ENCODE measurements at regions not wholly inside any gene's neighbourhood (a gene's known extent, or its start where the extent isn't known, plus 50 kb on each side); places are given as distances from the start of the nearest gene placed in this dataset.

DNA sequence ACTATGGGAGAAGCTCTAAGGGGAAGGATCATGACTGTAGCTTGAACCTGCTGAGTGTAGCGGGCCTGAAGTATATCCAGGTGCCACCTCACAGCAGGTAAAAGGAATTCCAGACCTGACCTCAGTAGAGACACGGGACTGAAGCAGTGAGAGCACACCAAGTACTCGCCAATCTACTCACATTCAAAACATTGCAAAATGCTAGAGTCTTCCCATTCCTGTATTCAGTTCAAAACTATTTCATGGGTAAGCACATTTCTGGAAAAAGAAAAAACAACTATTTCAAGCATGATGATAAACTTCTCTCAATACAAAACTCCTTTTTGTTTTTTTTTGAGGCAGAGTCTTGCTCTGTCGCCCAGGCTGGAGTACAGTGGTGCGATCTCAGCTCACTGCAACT, 121.9 kb upstream of the AUTS2 start:
- Histone ChIP-seq H3K9me3 (ENCODE audit: control insufficient read depth, insufficient read depth, low read depth, low read length) (no peaks in the 10 kb centered on the region), H3K27ac (ENCODE audit: extremely low read depth, low read depth, low read length) (no peak overlapping the region), H3K4me1 (ENCODE audit: control insufficient read depth, insufficient read depth, low read length) (no peaks in the 10 kb centered on the region), H3K36me3 (ENCODE audit: control insufficient read depth in 2 of 2, insufficient read depth in 1 of 2, low read length in 2 of 2) (no peaks in the 10 kb centered on the region), H3K4me3 (ENCODE audit: low read depth, low read length) (no peak overlapping the region)
- POLR2A ChIA-PET = interaction anchor here (0.5 kb wide), 1 partner anchor 72 kb away, joined by 4 read pairs; no protein-coding TSS in a partner anchor
- CTCF ChIA-PET = no interaction called here
- TF ChIP-seq ZNF48 (tag by site-specific recombination; IDR thresholded peaks at IDR 0.05) (no peak), ZNF404 (tag by site-specific recombination; IDR thresholded peaks at IDR 0.05) (no peak), ZNF660 (tag by site-specific recombination; IDR thresholded peaks at IDR 0.05) (no peak), ZNF2 (tag by site-specific recombination; IDR thresholded peaks at IDR 0.05) (no peak), ZNF223 (tag by site-specific recombination; IDR thresholded peaks at IDR 0.05) (no peak), ZNF664 (tag by site-specific recombination; IDR thresholded peaks at IDR 0.05) (no peak), ZNF10 (tag by site-specific recombination; IDR thresholded peaks at IDR 0.05) (no peak), ZNF133 (tag by site-specific recombination; IDR thresholded peaks at IDR 0.05) (no peak), ZNF596 (tag by site-specific recombination; IDR thresholded peaks at IDR 0.05) (no peak), HOXA7 (CRISPR knock-in tag; IDR thresholded peaks at IDR 0.05; ENCODE audit: borderline replicate concordance) (no peak), ZNF768 (tag by site-specific recombination; IDR thresholded peaks at IDR 0.05) (no peak), ZNF341 (tag by site-specific recombination; IDR thresholded peaks at IDR 0.05; ENCODE audit: low read depth) (no peak), SP2 (tag by site-specific recombination; IDR thresholded peaks at IDR 0.05) (no peak), ZFHX2 (tag by site-specific recombination; conservative IDR thresholded peaks at IDR 0.05) (no peak), SALL2 (tag by site-specific recombination; IDR thresholded peaks at IDR 0.05; ENCODE audit: borderline replicate concordance) (no peak)
- TF ChIP-seq, protein P1, sequence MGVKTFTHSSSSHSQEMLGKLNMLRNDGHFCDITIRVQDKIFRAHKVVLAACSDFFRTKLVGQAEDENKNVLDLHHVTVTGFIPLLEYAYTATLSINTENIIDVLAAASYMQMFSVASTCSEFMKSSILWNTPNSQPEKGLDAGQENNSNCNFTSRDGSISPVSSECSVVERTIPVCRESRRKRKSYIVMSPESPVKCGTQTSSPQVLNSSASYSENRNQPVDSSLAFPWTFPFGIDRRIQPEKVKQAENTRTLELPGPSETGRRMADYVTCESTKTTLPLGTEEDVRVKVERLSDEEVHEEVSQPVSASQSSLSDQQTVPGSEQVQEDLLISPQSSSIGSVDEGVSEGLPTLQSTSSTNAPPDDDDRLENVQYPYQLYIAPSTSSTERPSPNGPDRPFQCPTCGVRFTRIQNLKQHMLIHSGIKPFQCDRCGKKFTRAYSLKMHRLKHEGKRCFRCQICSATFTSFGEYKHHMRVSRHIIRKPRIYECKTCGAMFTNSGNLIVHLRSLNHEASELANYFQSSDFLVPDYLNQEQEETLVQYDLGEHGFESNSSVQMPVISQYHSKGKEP (tag by site-specific recombination; IDR thresholded peaks at IDR 0.05) = no peak
- TF ChIP-seq, protein P2, sequence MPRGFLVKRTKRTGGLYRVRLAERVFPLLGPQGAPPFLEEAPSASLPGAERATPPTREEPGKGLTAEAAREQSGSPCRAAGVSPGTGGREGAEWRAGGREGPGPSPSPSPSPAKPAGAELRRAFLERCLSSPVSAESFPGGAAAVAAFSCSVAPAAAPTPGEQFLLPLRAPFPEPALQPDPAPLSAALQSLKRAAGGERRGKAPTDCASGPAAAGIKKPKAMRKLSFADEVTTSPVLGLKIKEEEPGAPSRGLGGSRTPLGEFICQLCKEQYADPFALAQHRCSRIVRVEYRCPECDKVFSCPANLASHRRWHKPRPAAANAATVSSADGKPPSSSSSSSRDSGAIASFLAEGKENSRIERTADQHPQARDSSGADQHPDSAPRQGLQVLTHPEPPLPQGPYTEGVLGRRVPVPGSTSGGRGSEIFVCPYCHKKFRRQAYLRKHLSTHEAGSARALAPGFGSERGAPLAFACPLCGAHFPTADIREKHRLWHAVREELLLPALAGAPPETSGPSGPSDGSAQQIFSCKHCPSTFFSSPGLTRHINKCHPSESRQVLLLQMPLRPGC (tag by site-specific recombination; IDR thresholded peaks at IDR 0.05) = no peak
- TF ChIP-seq, protein P3, sequence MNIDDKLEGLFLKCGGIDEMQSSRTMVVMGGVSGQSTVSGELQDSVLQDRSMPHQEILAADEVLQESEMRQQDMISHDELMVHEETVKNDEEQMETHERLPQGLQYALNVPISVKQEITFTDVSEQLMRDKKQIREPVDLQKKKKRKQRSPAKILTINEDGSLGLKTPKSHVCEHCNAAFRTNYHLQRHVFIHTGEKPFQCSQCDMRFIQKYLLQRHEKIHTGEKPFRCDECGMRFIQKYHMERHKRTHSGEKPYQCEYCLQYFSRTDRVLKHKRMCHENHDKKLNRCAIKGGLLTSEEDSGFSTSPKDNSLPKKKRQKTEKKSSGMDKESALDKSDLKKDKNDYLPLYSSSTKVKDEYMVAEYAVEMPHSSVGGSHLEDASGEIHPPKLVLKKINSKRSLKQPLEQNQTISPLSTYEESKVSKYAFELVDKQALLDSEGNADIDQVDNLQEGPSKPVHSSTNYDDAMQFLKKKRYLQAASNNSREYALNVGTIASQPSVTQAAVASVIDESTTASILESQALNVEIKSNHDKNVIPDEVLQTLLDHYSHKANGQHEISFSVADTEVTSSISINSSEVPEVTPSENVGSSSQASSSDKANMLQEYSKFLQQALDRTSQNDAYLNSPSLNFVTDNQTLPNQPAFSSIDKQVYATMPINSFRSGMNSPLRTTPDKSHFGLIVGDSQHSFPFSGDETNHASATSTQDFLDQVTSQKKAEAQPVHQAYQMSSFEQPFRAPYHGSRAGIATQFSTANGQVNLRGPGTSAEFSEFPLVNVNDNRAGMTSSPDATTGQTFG (tag by site-specific recombination; IDR thresholded peaks at IDR 0.05; ENCODE audit: borderline replicate concordance) = no peak

DNA sequence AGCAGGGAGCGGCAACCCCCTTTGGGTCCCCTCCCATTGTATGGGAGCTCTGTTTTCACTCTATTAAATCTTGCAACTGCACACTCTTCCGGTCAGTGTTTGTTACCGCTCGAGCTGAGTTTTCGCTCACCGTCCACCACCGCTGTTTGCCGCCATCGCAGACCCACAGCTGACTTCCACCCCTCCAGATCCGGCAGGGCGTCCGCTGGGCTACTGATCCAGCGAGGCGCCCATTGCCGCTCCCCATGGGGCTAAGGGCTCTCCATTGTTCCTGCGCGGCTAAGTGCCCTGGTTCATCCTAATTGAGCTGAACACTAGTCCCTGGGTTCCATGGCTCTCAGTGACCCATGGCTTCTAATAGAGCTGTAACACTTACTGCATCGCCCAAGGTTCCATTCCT, 115.6 kb upstream of the AUTS2 start:
- Histone ChIP-seq H3K9me3 (ENCODE audit: control insufficient read depth, insufficient read depth, low read depth, low read length) (no peaks in the 10 kb centered on the region), H3K36me3 (ENCODE audit: control insufficient read depth in 2 of 2, insufficient read depth in 1 of 2, low read length in 2 of 2) (no peaks in the 10 kb centered on the region), H3K27ac (ENCODE audit: extremely low read depth, low read depth, low read length) (no peak overlapping the region), H3K4me1 (ENCODE audit: control insufficient read depth, insufficient read depth, low read length) (no peaks in the 10 kb centered on the region), H3K4me3 (ENCODE audit: low read depth, low read length) (no peak overlapping the region)
- POLR2A ChIA-PET = no interaction called here
- CTCF ChIA-PET = no interaction called here
- TF ChIP-seq SP3 (tag by site-specific recombination; IDR thresholded peaks at IDR 0.05) (no peak), ZNF140 (tag by site-specific recombination; IDR thresholded peaks at IDR 0.05) (no peak), KLF16 (tag by site-specific recombination; IDR thresholded peaks at IDR 0.05) (no peak), ZNF513 (tag by site-specific recombination; IDR thresholded peaks at IDR 0.05) (no peak), ZBTB7A (tag by site-specific recombination; IDR thresholded peaks at IDR 0.05; ENCODE audit: low read depth) (no peak), ZNF629 (tag by site-specific recombination; IDR thresholded peaks at IDR 0.05) (no peak), EGR2 (tag by site-specific recombination; IDR thresholded peaks at IDR 0.05; ENCODE audit: low read depth) (no peak), ZNF623 (tag by site-specific recombination; IDR thresholded peaks at IDR 0.05) (no peak), ZNF660 (tag by site-specific recombination; IDR thresholded peaks at IDR 0.05) (no peak), GLIS1 (tag by site-specific recombination; IDR thresholded peaks at IDR 0.05) (no peak), BCL11A (tag by site-specific recombination; IDR thresholded peaks at IDR 0.05; ENCODE audit: low read depth) (no peak), ZNF423 (tag by site-specific recombination; IDR thresholded peaks at IDR 0.05) (no peak), ZNF544 (tag by site-specific recombination; IDR thresholded peaks at IDR 0.05) (no peak)
- TF ChIP-seq, protein P4, sequence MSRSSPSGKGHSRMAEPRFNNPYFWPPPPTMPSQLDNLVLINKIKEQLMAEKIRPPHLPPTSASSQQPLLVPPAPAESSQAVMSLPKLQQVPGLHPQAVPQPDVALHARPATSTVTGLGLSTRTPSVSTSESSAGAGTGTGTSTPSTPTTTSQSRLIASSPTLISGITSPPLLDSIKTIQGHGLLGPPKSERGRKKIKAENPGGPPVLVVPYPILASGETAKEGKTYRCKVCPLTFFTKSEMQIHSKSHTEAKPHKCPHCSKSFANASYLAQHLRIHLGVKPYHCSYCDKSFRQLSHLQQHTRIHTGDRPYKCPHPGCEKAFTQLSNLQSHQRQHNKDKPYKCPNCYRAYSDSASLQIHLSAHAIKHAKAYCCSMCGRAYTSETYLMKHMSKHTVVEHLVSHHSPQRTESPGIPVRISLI (tag by site-specific recombination; IDR thresholded peaks at IDR 0.05) = no peak

Measured in HEK293 (cell line).